ENCODE measurements at regions not wholly inside any gene's neighbourhood (a gene's known extent, or its start where the extent isn't known, plus 50 kb on each side); places are given as distances from the start of the nearest gene placed in this dataset.

GRCh38 chr9:26132746-26133312, 454.6 kb upstream of the TUSC1 start:
- TF ChIP-seq CTCF (IDR thresholded peaks at IDR 0.05; ENCODE audit: low read depth, low read length, poor library complexity, severe bottlenecking) (no peak), EZH2phosphoT487 (IDR thresholded peaks at IDR 0.05; ENCODE audit: borderline replicate concordance, low read length) (no peak)
